ENCODE measurements at regions not wholly inside any gene's neighbourhood (a gene's known extent, or its start where the extent isn't known, plus 50 kb on each side); places are given as distances from the start of the nearest gene placed in this dataset.

DNA sequence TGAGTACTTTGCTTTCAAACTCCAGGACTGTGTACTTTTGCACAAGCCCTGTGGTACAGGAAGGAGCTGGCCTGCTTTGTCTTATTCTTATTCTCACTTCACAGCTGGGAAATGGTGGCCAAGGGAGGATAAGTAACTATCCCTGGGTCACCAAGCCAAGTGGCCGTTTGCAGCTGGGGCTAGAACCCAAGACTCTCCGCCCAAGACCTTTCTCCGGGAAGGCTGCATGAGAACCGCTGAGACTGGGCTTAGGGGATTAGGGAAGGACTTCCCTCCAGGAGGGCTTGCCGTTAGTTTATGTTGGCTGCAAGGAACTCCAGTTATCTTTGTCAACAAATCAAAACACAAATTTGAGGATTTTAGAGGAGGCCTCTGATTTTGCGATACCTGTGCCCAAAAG, 109.5 kb upstream of the ADRA1D start:
- ChIA-PET CTCF (no interaction called here), POLR2A (no interaction called here)
- no peak for DNase-seq (ENCODE audit: extremely low spot score)
- no peak for TF ChIP-seq FOXA1 (IDR thresholded peaks at IDR 0.05)
- no peak for TF ChIP-seq SUZ12 (IDR thresholded peaks at IDR 0.05)
- no peak for TF ChIP-seq ARNT (IDR thresholded peaks at IDR 0.05)
- no peak for TF ChIP-seq FOXM1 (IDR thresholded peaks at IDR 0.05; ENCODE audit: borderline replicate concordance)
- no peak for TF ChIP-seq L3MBTL2 (conservative IDR thresholded peaks at IDR 0.05)
- no peak for TF ChIP-seq ZNF384 (IDR thresholded peaks at IDR 0.05)
- TF ChIP-seq NFRKB (IDR thresholded peaks at IDR 0.05), result no peak
- no peak for TF ChIP-seq SP1 (IDR thresholded peaks at IDR 0.05)
- TF ChIP-seq ELF4 (IDR thresholded peaks at IDR 0.05), result no peak
- TF ChIP-seq TARDBP (IDR thresholded peaks at IDR 0.05), result no peak
- TF ChIP-seq LEF1 (IDR thresholded peaks at IDR 0.05; ENCODE audit: borderline replicate concordance), result no peak
- no peak for TF ChIP-seq HDGF (IDR thresholded peaks at IDR 0.05; ENCODE audit: borderline replicate concordance)
- no peak for TF ChIP-seq BHLHE40 (IDR thresholded peaks at IDR 0.05; ENCODE audit: borderline replicate concordance)

DNA sequence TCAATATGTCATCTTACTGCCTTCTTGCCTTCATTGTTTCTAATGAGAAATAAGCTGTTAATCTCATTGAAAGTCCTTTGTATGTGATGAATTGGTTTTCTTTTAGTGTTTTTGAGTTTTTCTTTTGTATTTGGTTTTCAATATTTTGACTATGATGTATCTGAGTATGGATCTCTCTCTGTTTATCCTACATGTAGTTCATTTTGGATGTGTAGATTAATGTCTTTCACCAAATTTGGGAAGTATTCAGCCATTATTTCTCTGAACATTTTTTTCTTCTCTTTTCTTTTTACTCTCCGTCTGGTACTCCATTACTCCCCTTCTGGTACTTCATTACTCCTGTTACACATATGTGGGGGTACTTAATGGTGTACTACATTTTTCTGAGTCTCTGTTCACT, 103.3 kb upstream of the ADRA1D start:
- ChIA-PET CTCF (no interaction called here), POLR2A (no interaction called here)
- DNase-seq (ENCODE audit: extremely low spot score), result no peak
- TF ChIP-seq SUZ12 (IDR thresholded peaks at IDR 0.05) (no peak), ARNT (IDR thresholded peaks at IDR 0.05) (no peak), FOXK2 (IDR thresholded peaks at IDR 0.05) (no peak), FOXA1 (IDR thresholded peaks at IDR 0.05) (no peak), L3MBTL2 (conservative IDR thresholded peaks at IDR 0.05) (no peak)

DNA sequence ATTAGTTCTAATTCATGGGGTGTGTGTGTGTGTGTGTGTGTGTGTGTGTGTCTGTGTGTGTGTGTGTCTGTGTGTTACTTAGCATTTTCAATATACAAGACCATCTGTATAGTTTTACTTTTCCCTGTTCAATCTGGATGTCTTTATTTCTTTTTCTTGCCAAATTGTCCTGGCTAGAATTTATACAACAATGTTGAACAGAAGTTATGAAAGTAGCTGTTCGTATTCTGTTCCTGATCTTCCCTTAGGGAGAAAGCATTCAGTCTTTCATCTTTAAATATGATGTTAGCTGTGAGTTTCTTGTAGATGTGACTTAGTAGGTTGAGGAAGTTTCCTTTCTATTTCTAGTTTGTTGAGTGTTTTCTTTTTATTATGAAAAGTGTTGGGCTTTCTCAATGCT, 101.0 kb upstream of the ADRA1D start:
- ChIA-PET CTCF (no interaction called here), POLR2A (no interaction called here)
- TF ChIP-seq NFRKB (IDR thresholded peaks at IDR 0.05) (no peak), SUZ12 (IDR thresholded peaks at IDR 0.05) (no peak), CTBP1 (IDR thresholded peaks at IDR 0.05; ENCODE audit: borderline replicate concordance) (no peak), ARNT (IDR thresholded peaks at IDR 0.05) (no peak), SP1 (IDR thresholded peaks at IDR 0.05) (no peak), ZNF384 (IDR thresholded peaks at IDR 0.05) (no peak), TARDBP (IDR thresholded peaks at IDR 0.05) (no peak), L3MBTL2 (conservative IDR thresholded peaks at IDR 0.05) (no peak), HDGF (IDR thresholded peaks at IDR 0.05; ENCODE audit: borderline replicate concordance) (no peak), FOXK2 (IDR thresholded peaks at IDR 0.05) (no peak), FOXM1 (IDR thresholded peaks at IDR 0.05; ENCODE audit: borderline replicate concordance) (no peak), FOXA1 (IDR thresholded peaks at IDR 0.05) (no peak), BHLHE40 (IDR thresholded peaks at IDR 0.05; ENCODE audit: borderline replicate concordance) (no peak), LEF1 (IDR thresholded peaks at IDR 0.05; ENCODE audit: borderline replicate concordance) (no peak), ELF4 (IDR thresholded peaks at IDR 0.05) (no peak)
- TF ChIP-seq, protein P1, sequence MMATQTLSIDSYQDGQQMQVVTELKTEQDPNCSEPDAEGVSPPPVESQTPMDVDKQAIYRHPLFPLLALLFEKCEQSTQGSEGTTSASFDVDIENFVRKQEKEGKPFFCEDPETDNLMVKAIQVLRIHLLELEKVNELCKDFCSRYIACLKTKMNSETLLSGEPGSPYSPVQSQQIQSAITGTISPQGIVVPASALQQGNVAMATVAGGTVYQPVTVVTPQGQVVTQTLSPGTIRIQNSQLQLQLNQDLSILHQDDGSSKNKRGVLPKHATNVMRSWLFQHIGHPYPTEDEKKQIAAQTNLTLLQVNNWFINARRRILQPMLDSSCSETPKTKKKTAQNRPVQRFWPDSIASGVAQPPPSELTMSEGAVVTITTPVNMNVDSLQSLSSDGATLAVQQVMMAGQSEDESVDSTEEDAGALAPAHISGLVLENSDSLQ (IDR thresholded peaks at IDR 0.05), result no peak
- DNase-seq (ENCODE audit: extremely low spot score), result no peak

DNA sequence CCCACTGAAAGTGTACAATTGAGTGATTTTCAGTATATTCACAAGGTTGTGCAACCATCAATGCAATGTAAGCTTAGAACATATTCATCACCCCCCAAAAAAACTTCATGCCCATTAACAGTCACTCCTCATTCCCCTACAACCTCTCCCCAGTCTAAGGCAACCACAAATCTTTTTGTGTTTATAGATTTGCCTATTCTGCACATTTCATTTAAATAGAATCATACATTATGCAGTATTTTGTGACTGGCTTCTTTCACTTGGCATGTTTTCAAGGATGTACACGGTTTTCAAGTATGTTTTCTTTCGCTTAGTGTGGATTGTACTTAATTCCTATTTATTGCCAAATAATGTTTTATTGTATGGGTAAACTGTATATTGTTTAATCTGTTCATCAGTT, 95.6 kb upstream of the ADRA1D start:
- TF ChIP-seq ARNT (IDR thresholded peaks at IDR 0.05) (no peak), HDGF (IDR thresholded peaks at IDR 0.05; ENCODE audit: borderline replicate concordance) (no peak), L3MBTL2 (conservative IDR thresholded peaks at IDR 0.05) (no peak), SP1 (IDR thresholded peaks at IDR 0.05) (no peak), SUZ12 (IDR thresholded peaks at IDR 0.05) (no peak), FOXM1 (IDR thresholded peaks at IDR 0.05; ENCODE audit: borderline replicate concordance) (no peak), ELF4 (IDR thresholded peaks at IDR 0.05) (no peak)
- DNase-seq (ENCODE audit: extremely low spot score), result no peak
- ChIA-PET CTCF (no interaction called here), POLR2A (no interaction called here)

DNA sequence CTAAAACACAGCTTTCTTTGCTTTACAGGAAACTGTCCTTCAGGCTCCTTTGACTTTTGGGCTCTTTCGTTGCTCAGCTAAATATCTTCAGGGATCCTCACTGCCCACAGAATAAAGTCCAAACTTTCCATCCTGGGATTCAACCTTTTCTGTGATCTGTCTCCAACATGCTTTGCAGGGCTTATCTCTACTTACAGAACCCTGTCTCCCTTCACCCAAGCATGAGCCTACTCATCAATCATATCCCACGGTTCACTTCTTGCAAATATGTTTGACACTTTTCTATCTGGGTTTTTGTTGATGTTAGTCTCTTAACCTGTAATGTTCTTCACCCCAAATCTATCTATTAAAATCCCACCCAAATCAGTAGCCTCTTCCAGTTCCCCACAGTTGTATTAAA, 93.5 kb upstream of the ADRA1D start:
- no peak for DNase-seq (ENCODE audit: extremely low spot score)
- CTCF ChIA-PET, result no interaction called here
- no peak for TF ChIP-seq ZNF384 (IDR thresholded peaks at IDR 0.05)
- no peak for TF ChIP-seq HDGF (IDR thresholded peaks at IDR 0.05; ENCODE audit: borderline replicate concordance)
- no peak for TF ChIP-seq ELF4 (IDR thresholded peaks at IDR 0.05)
- TF ChIP-seq L3MBTL2 (conservative IDR thresholded peaks at IDR 0.05), result no peak
- no peak for TF ChIP-seq SUZ12 (IDR thresholded peaks at IDR 0.05)
- TF ChIP-seq BHLHE40 (IDR thresholded peaks at IDR 0.05; ENCODE audit: borderline replicate concordance), result no peak
- no peak for TF ChIP-seq SP1 (IDR thresholded peaks at IDR 0.05)
- no peak for TF ChIP-seq FOXK2 (IDR thresholded peaks at IDR 0.05)
- TF ChIP-seq CTBP1 (IDR thresholded peaks at IDR 0.05; ENCODE audit: borderline replicate concordance), result no peak
- TF ChIP-seq, protein P1 (IDR thresholded peaks at IDR 0.05), result no peak
- no peak for TF ChIP-seq ARNT (IDR thresholded peaks at IDR 0.05)
- TF ChIP-seq FOXM1 (IDR thresholded peaks at IDR 0.05; ENCODE audit: borderline replicate concordance), result no peak
- TF ChIP-seq NFRKB (IDR thresholded peaks at IDR 0.05), result no peak
- no peak for TF ChIP-seq LEF1 (IDR thresholded peaks at IDR 0.05; ENCODE audit: borderline replicate concordance)
- TF ChIP-seq TARDBP (IDR thresholded peaks at IDR 0.05), result no peak
- TF ChIP-seq FOXA1 (IDR thresholded peaks at IDR 0.05), result no peak
- POLR2A ChIA-PET, result no interaction called here

DNA sequence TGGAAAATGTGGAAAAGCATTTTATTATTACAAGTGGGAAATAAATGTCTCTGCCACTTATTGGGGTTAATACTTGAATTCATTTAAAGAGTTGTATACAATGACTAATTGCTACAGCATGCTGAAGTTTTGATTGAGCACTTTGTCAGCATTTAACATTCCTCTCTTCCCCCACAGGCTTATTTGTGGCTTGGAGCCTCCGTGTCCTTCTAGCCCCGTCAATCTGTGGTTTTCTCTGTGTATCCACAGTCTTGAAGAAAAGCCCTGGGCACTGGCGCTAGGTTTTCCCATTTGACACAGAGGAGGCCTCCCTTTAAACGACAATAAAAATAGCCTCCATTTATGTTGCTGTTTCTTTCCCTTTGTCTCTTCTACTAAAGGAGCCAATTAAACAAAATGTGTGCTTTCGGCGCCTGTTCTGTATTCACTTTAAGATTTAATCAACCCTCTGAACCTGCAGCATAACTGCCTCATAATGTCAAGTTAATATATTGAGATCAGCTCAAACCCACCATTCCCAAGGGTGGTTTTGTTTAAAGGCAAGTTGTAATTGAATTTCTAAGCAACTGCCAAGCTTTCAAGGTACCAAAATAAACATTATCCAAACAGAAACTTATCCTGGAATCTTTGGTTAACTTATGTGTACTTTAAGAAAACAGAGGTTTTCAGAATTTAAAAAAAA, 92.9 kb upstream of the ADRA1D start:
- ChIA-PET CTCF (no interaction called here), POLR2A (no interaction called here)

More for the DNA sequence above, 92.9 kb upstream of the ADRA1D start:
- no peak for TF ChIP-seq LEF1 (IDR thresholded peaks at IDR 0.05; ENCODE audit: borderline replicate concordance)
- no peak for TF ChIP-seq FOXM1 (IDR thresholded peaks at IDR 0.05; ENCODE audit: borderline replicate concordance)
- TF ChIP-seq ELF4 (IDR thresholded peaks at IDR 0.05), result no peak
- no peak for TF ChIP-seq FOXA1 (IDR thresholded peaks at IDR 0.05)
- TF ChIP-seq, protein P1 (IDR thresholded peaks at IDR 0.05), result no peak
- TF ChIP-seq HDGF (IDR thresholded peaks at IDR 0.05; ENCODE audit: borderline replicate concordance), result no peak
- no peak for TF ChIP-seq L3MBTL2 (conservative IDR thresholded peaks at IDR 0.05)
- no peak for TF ChIP-seq ARNT (IDR thresholded peaks at IDR 0.05)
- no peak for TF ChIP-seq CTBP1 (IDR thresholded peaks at IDR 0.05; ENCODE audit: borderline replicate concordance)
- DNase-seq (ENCODE audit: extremely low spot score), result no peak
